Neural progenitor cell (in vitro differentiated cells): ENCODE measurements at regions not wholly inside any gene's neighbourhood (a gene's known extent, or its start where the extent isn't known, plus 50 kb on each side); places are given as distances from the start of the nearest gene placed in this dataset.

Experiments
- DNase-seq: peaks from one replicate; pipeline ENCODE4 v3.0.0-alpha.2; 2016; ENCODE audit warnings: low spot score
- H2AFZ ChIP-seq: fragments of 200-600 bp; sonication (generic); replicated peaks from 2 replicates; pipeline ENCODE4 v1.6.1; 2016; ENCODE audit warnings: antibody characterized with exemption
- H3F3A ChIP-seq: fragments of 200-600 bp; sonication (generic); 2 replicates; pipeline ENCODE4 v1.6.1; 2016; ENCODE audit warnings: antibody characterized with exemption, low read depth
- H3K27ac ChIP-seq: fragments of 200-600 bp; sonication (generic); 2 replicates; pipeline ENCODE4 v1.5.1; 2016; ENCODE audit warnings: mild to moderate bottlenecking
- H3K27me3 ChIP-seq: fragments of 200-600 bp; sonication (generic); 2 replicates; pipeline ENCODE4 v1.6.1; 2016; ENCODE audit warnings: mild to moderate bottlenecking, moderate library complexity
- H3K36me3 ChIP-seq: fragments of 200-600 bp; sonication (generic); 2 replicates; pipeline ENCODE4 v1.5.1; 2016
- H3K4me1 ChIP-seq: fragments of 200-600 bp; sonication (generic); 2 replicates; pipeline ENCODE4 v1.6.1; 2016; ENCODE audit warnings: mixed run types
- H3K4me2 ChIP-seq: fragments of 200-600 bp; sonication (generic); 2 replicates; pipeline ENCODE4 v1.6.1; 2016
- H3K4me3 ChIP-seq: fragments of 200-600 bp; sonication (generic); 2 replicates; pipeline ENCODE4 v1.5.1; 2016
- H3K79me2 ChIP-seq: fragments of 200-600 bp; sonication (generic); 2 replicates; pipeline ENCODE4 v1.6.1; 2016; ENCODE audit warnings: low read depth
- H3K9ac ChIP-seq: fragments of 200-600 bp; sonication (generic); 2 replicates; pipeline ENCODE4 v1.6.1; 2016
- H3K9me3 ChIP-seq: fragments of 200-600 bp; sonication (generic); 2 replicates; pipeline ENCODE4 v1.5.1; 2016; ENCODE audit warnings: low read depth
- H4K20me1 ChIP-seq: fragments of 200-600 bp; sonication (generic); 2 replicates; pipeline ENCODE4 v1.6.1; 2016; ENCODE audit warnings: low read depth
- H3K27ac Mint-ChIP-seq: 3 replicates; pipeline ENCODE4 v1.8.0; 2021; ENCODE audit warnings: mixed read lengths
- H3K27me3 Mint-ChIP-seq: 2 replicates; pipeline ENCODE4 v1.8.0; 2022; ENCODE audit warnings: low read depth, mild to moderate bottlenecking, inconsistent platforms, moderate library complexity, mixed read lengths; ENCODE audit not compliant: insufficient read depth
- H3K36me3 Mint-ChIP-seq: 3 replicates; pipeline ENCODE4 v1.8.0; 2021; ENCODE audit warnings: mixed read lengths
- H3K4me1 Mint-ChIP-seq: 3 replicates; pipeline ENCODE4 v1.8.0; 2021; ENCODE audit warnings: mixed read lengths
- H3K4me3 Mint-ChIP-seq: 3 replicates; pipeline ENCODE4 v1.8.0; 2021; ENCODE audit warnings: mild to moderate bottlenecking, moderate library complexity, mixed read lengths
- H3K9me3 Mint-ChIP-seq: 3 replicates; pipeline ENCODE4 v1.8.0; 2020; ENCODE audit warnings: mixed read lengths
- EZH2 ChIP-seq: fragments of 200-600 bp; sonication (generic); IDR thresholded peaks from 2 replicates; pipeline ENCODE4 v1.6.1; 2017; ENCODE audit warnings: antibody characterized with exemption, mild to moderate bottlenecking, moderate library complexity
- EZH2phosphoT487 ChIP-seq: fragments of 200-600 bp; sonication (generic); IDR thresholded peaks from 2 replicates; pipeline ENCODE4 v1.6.1; 2017; ENCODE audit warnings: antibody characterized with exemption
- TF ChIP-seq, protein P1 (sequence below): fragments of 200-600 bp; sonication (generic); IDR thresholded peaks from 2 replicates; pipeline ENCODE4 v1.5.1; 2017; ENCODE audit warnings: antibody characterized with exemption, mild to moderate bottlenecking

DNA sequence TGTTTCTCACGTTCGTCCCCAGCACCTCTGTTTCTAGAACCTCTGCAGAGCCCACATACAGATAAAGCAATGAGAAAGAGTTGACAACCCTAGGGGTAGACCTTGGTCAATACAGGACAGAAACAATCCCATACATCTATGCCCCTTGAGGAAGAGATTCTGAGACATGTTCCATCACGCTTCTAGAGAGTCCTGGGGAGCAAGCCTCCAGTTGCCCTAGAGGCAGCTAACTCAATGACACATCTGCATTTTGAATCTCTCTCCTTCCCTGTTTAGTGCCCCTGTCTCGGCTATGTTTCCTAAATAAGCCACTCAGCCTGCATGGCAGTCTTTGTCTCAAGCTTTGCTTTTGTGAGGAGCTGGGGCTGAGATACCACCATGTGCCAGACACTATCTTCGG, 435.3 kb downstream of the CD83 start:
- peaks cover 26% of the 10 kb centered on the region for H3K4me1 Mint-ChIP-seq
- Histone ChIP-seq H3K4me2 (no peak overlapping the region), H3K4me3 (no peak overlapping the region), H3K4me1 (peaks cover 10% of the 10 kb centered on the region), H3K36me3 (no peaks in the 10 kb centered on the region), H3K79me2 (no peaks in the 10 kb centered on the region), H3K27ac (no peak overlapping the region), H2AFZ (no peak overlapping the region), H3K27me3 (no peaks in the 10 kb centered on the region), H3K9ac (no peak overlapping the region), H4K20me1 (no peaks in the 10 kb centered on the region), H3K9me3 (no peaks in the 10 kb centered on the region), H3F3A (no peaks in the 10 kb centered on the region)
- H3K4me3 Mint-ChIP-seq: no peak overlapping the region
- H3K36me3 Mint-ChIP-seq: no peaks in the 10 kb centered on the region
- TF ChIP-seq EZH2: no peak
- TF ChIP-seq EZH2phosphoT487: no peak
- TF ChIP-seq, protein P1, sequence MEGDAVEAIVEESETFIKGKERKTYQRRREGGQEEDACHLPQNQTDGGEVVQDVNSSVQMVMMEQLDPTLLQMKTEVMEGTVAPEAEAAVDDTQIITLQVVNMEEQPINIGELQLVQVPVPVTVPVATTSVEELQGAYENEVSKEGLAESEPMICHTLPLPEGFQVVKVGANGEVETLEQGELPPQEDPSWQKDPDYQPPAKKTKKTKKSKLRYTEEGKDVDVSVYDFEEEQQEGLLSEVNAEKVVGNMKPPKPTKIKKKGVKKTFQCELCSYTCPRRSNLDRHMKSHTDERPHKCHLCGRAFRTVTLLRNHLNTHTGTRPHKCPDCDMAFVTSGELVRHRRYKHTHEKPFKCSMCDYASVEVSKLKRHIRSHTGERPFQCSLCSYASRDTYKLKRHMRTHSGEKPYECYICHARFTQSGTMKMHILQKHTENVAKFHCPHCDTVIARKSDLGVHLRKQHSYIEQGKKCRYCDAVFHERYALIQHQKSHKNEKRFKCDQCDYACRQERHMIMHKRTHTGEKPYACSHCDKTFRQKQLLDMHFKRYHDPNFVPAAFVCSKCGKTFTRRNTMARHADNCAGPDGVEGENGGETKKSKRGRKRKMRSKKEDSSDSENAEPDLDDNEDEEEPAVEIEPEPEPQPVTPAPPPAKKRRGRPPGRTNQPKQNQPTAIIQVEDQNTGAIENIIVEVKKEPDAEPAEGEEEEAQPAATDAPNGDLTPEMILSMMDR: no peak
- H3K27me3 Mint-ChIP-seq: peaks cover 8% of the 10 kb centered on the region
- no peak for DNase-seq
- H3K9me3 Mint-ChIP-seq: peaks cover 8% of the 10 kb centered on the region
- H3K27ac Mint-ChIP-seq: no peak overlapping the region

DNA sequence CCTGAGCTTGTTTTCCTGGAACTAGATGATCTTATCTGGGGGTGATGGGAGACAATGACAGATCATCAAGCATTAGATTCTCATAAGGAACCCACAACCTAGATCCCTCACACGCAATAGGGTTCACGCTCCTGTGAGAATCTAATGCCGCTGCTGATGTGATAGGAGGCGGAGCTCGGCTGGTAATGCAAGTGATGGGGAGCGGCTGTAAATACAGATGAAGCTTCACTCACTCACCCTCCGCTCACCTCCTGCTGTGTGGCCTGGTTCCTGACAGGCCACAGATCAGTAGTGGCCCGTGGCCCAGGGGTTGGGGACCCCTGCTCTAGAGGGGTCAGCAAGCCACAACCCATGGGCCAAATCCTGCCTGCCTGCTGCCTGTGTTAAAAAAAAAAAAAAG, 435.9 kb downstream of the CD83 start:
- no peak overlapping the region for H3K27ac Mint-ChIP-seq
- no peaks in the 10 kb centered on the region for H3K36me3 ChIP-seq
- H3K4me1 ChIP-seq: peaks cover 15% of the 10 kb centered on the region
- no peak overlapping the region for H2AFZ ChIP-seq
- H3K27me3 Mint-ChIP-seq: peaks cover 8% of the 10 kb centered on the region
- peaks cover 8% of the 10 kb centered on the region for H3K9me3 Mint-ChIP-seq
- no peaks in the 10 kb centered on the region for H4K20me1 ChIP-seq
- H3K36me3 Mint-ChIP-seq: no peaks in the 10 kb centered on the region
- no peaks in the 10 kb centered on the region for H3F3A ChIP-seq
- H3K4me1 Mint-ChIP-seq: peaks cover 28% of the 10 kb centered on the region
- H3K4me3 Mint-ChIP-seq: no peak overlapping the region
- H3K79me2 ChIP-seq: no peaks in the 10 kb centered on the region
- DNase-seq: no peak
- H3K27ac ChIP-seq: no peak overlapping the region
- H3K27me3 ChIP-seq: no peaks in the 10 kb centered on the region
- H3K9ac ChIP-seq: no peak overlapping the region
- TF ChIP-seq EZH2 (no peak), EZH2phosphoT487 (no peak)
- TF ChIP-seq, protein P1: no peak
- no peak overlapping the region for H3K4me3 ChIP-seq
- no peaks in the 10 kb centered on the region for H3K9me3 ChIP-seq
- H3K4me2 ChIP-seq: no peak overlapping the region

DNA sequence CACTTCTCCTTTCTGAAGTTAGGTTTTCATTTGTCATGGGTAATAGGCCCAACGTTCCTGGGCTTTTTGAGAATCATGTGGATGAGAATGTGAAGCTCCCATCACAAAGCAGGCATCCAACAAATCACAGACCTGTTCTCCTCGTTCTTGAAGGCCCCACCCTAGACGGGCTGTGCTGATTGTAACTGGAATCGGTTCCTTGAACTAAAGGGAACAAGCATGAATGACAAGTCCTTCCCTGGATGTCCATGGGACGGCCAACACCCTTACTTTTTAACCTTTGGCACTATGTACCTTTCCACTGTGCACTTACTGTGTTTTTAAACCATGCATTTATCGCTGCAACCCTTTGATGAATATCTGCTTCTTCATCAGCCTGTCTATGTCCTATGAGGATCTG, 438.2 kb downstream of the CD83 start:
- Histone ChIP-seq H3K4me3 (no peak overlapping the region), H3K4me1 (peaks cover 17% of the 10 kb centered on the region), H4K20me1 (no peaks in the 10 kb centered on the region), H3K79me2 (no peaks in the 10 kb centered on the region), H3K9ac (no peak overlapping the region), H3K9me3 (no peaks in the 10 kb centered on the region), H2AFZ (no peak overlapping the region), H3K27me3 (no peaks in the 10 kb centered on the region), H3K4me2 (no peak overlapping the region), H3F3A (no peaks in the 10 kb centered on the region), H3K36me3 (no peaks in the 10 kb centered on the region), H3K27ac (no peak overlapping the region)
- Mint-ChIP-seq H3K27ac (no peak overlapping the region), H3K4me1 (peaks cover 21% of the 10 kb centered on the region), H3K27me3 (peaks cover 10% of the 10 kb centered on the region), H3K9me3 (peaks cover 12% of the 10 kb centered on the region), H3K36me3 (no peaks in the 10 kb centered on the region), H3K4me3 (no peak overlapping the region)
- DNase-seq: no peak
- TF ChIP-seq, protein P1: no peak
- TF ChIP-seq EZH2phosphoT487 (no peak), EZH2 (no peak)
